Fibroblast of villous mesenchyme (primary cell): ENCODE measurements at regions not wholly inside any gene's neighbourhood (a gene's known extent, or its start where the extent isn't known, plus 50 kb on each side); places are given as distances from the start of the nearest gene placed in this dataset.
A peak's percentile ranks its signal among the peaks of the same experiment; 100 is the strongest.

Source experiments
- DNase-seq: peaks from one replicate; pipeline ENCODE4 v3.0.0-alpha.2; 2010; ENCODE audit warnings: low read depth
- H3K4me3 ChIP-seq: 2 replicates; pipeline ENCODE4 v1.5.1; 2011; ENCODE audit warnings: low read depth, mild to moderate bottlenecking, low read length
- CTCF ChIP-seq: IDR thresholded peaks from 2 replicates; pipeline ENCODE4 v1.5.1; 2012; ENCODE audit warnings: low read depth, mild to moderate bottlenecking, low read length; ENCODE audit not compliant: insufficient read depth

GRCh38 chr4:102428122-102428521 lies 73.0 kb upstream of the NFKB1 start:
- no peak for TF ChIP-seq CTCF
- no peak overlapping the region for H3K4me3 ChIP-seq

GRCh38 chr4:102429553-102429952 lies 71.6 kb upstream of the NFKB1 start:
- TF ChIP-seq CTCF: no peak
- H3K4me3 ChIP-seq: peak overlapping the region; percentile 7

More at GRCh38 chr4:102428122-102428521, 73.0 kb upstream of the NFKB1 start:
- DNase-seq: no peak

GRCh38 chr4:102430461-102430910 lies 70.7 kb upstream of the NFKB1 start:
- DNase-seq: peak; percentile 35
- no peak for TF ChIP-seq CTCF
- peak overlapping the region; percentile 65 for H3K4me3 ChIP-seq

More at GRCh38 chr4:102429553-102429952, 71.6 kb upstream of the NFKB1 start:
- peak; percentile 66 for DNase-seq

GRCh38 chr4:102431608-102431961 lies 69.6 kb upstream of the NFKB1 start:
- no peak for DNase-seq
- TF ChIP-seq CTCF: no peak
- H3K4me3 ChIP-seq: peak overlapping the region; percentile 65

- DNase-seq: no peak
Observed at GRCh38 chr4:102437111-102437510, 64.0 kb upstream of the NFKB1 start.

GRCh38 chr4:102438396-102439235 lies 62.5 kb upstream of the NFKB1 start:
- TF ChIP-seq CTCF: no peak
- DNase-seq: peak; percentile 38
- H3K4me3 ChIP-seq: no peak overlapping the region

More at GRCh38 chr4:102437111-102437510, 64.0 kb upstream of the NFKB1 start:
- no peak for TF ChIP-seq CTCF
- no peak overlapping the region for H3K4me3 ChIP-seq
